ENCODE measurements at regions not wholly inside any gene's neighbourhood (a gene's known extent, or its start where the extent isn't known, plus 50 kb on each side); places are given as distances from the start of the nearest gene placed in this dataset.
"Not testable (repeated sequence)": the region's sequence is repeated elsewhere in the genome, so short reads cannot be mapped to it uniquely, and the experiment has no call there.

DNA sequence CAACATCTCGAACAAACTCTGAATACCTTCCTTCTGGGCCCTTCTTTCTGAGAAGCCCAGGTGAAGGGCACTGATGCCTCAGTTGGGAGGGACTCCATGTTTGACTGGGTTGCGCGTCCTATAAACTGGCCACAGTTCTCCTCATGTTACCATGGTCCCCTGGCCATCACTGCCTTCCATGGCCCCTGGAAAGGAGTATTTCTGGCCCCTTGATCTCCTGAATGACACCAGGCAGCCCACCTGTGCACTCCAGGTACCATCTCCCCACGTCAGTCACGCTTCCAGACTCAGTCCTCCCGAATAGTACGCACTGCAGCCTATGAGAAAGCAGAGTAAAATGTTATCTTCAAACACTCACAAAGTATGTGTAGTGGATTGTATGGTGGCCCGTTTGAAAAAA is 73.9 kb downstream of the ACKR3 start (continued):
- no peak for TF ChIP-seq POLR2AphosphoS5 (IDR thresholded peaks at IDR 0.05)
- no peak for TF ChIP-seq SMC3 (conservative IDR thresholded peaks at IDR 0.05; ENCODE audit: poor library complexity)

- peaks cover 11% of the 10 kb centered on the region for H3K9me3 ChIP-seq (ENCODE audit: low read length)
- no peaks in the 10 kb centered on the region for H3K79me2 ChIP-seq (replicated peaks; ENCODE audit: insufficient read depth, low read length)
- H2AFZ ChIP-seq (ENCODE audit: low read depth, low read length) = no peak overlapping the region
- H3K9me2 ChIP-seq (ENCODE audit: insufficient read depth, low read length) = no peaks in the 10 kb centered on the region
- no peak for TF ChIP-seq EZH2 (IDR thresholded peaks at IDR 0.05; ENCODE audit: borderline replicate concordance, insufficient read depth, low read length, poor library complexity, severe bottlenecking)
- H3K4me2 ChIP-seq (ENCODE audit: low read length) = no peak overlapping the region
- no peaks in the 10 kb centered on the region for H3K36me3 ChIP-seq (ENCODE audit: insufficient read depth, low read length)
- no peak overlapping the region for H3K4me3 ChIP-seq (ENCODE audit: low read length)
- no peak overlapping the region for H3K27ac ChIP-seq (ENCODE audit: low read length)
- no peaks in the 10 kb centered on the region for H3K27me3 ChIP-seq (ENCODE audit: insufficient read depth, low read depth, low read length)
- no peak overlapping the region for H3K9ac ChIP-seq (ENCODE audit: low read length)
- H4K20me1 ChIP-seq (ENCODE audit: insufficient read depth) = no peaks in the 10 kb centered on the region
- H3F3A ChIP-seq (ENCODE audit: insufficient read depth, low read length, poor library complexity, severe bottlenecking) = no peaks in the 10 kb centered on the region
These were observed 74.4 kb downstream of the ACKR3 start for GRCh38 chr2:236644067-236644466.

DNA sequence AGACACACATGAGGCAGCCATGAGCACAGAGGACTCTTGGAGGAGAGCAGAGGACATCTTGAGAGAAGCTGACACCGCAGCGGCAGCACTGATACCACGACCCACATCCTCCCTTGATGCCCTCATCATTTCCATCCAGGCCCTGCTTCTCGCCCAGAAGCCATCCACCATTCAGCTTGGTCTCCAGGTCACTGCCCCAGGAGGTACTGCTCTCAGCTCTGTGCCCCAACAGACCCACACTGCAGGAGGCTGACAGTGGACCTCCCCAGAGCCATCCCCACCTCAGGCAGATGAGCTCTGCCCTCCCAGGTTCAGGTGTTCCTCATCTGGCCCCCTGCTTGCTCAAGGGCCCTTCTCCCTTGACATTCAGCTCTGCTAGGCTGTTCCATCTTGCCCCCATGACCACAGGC is 74.9 kb downstream of the ACKR3 start:
- H3F3A ChIP-seq (ENCODE audit: insufficient read depth, low read length, poor library complexity, severe bottlenecking) = no peaks in the 10 kb centered on the region
- no peak overlapping the region for H3K4me2 ChIP-seq (ENCODE audit: low read length)
- H3K27me3 ChIP-seq (ENCODE audit: insufficient read depth, low read depth, low read length) = no peaks in the 10 kb centered on the region
- H3K27ac ChIP-seq (ENCODE audit: low read length) = no peak overlapping the region
- H3K4me3 ChIP-seq (ENCODE audit: low read length) = no peak overlapping the region
- H3K36me3 ChIP-seq (ENCODE audit: insufficient read depth, low read length) = no peaks in the 10 kb centered on the region
- peaks cover 11% of the 10 kb centered on the region for H3K9me3 ChIP-seq (ENCODE audit: low read length)
- TF ChIP-seq POLR2AphosphoS5 (IDR thresholded peaks at IDR 0.05) (no peak), RAD21 (conservative IDR thresholded peaks at IDR 0.05) (no peak), EP300 (conservative IDR thresholded peaks at IDR 0.05; ENCODE audit: poor library complexity, severe bottlenecking) (no peak), CTCF (IDR thresholded peaks at IDR 0.05; ENCODE audit: poor library complexity, severe bottlenecking) (no peak), REST (IDR thresholded peaks at IDR 0.05; ENCODE audit: borderline replicate concordance) (no peak), MXI1 (conservative IDR thresholded peaks at IDR 0.05; ENCODE audit: poor library complexity, severe bottlenecking) (no peak), TAF1 (IDR thresholded peaks at IDR 0.05; ENCODE audit: low read depth) (no peak), SMC3 (conservative IDR thresholded peaks at IDR 0.05; ENCODE audit: poor library complexity) (no peak), EZH2 (IDR thresholded peaks at IDR 0.05; ENCODE audit: borderline replicate concordance, insufficient read depth, low read length, poor library complexity, severe bottlenecking) (no peak)
- no peaks in the 10 kb centered on the region for H3K79me2 ChIP-seq (replicated peaks; ENCODE audit: insufficient read depth, low read length)
- no peaks in the 10 kb centered on the region for H4K20me1 ChIP-seq (ENCODE audit: insufficient read depth)
- no peak overlapping the region for H3K9ac ChIP-seq (ENCODE audit: low read length)
- H3K9me2 ChIP-seq (ENCODE audit: insufficient read depth, low read length) = no peaks in the 10 kb centered on the region
- no peak overlapping the region for H2AFZ ChIP-seq (ENCODE audit: low read depth, low read length)

GRCh38 chr2:236645141-236645540 is 75.5 kb downstream of the ACKR3 start:
- not testable (repeated sequence) for H3K27ac ChIP-seq (ENCODE audit: low read length); H3K9ac ChIP-seq (ENCODE audit: low read length); H3K4me3 ChIP-seq (ENCODE audit: low read length); H2AFZ ChIP-seq (ENCODE audit: low read depth, low read length); H3K4me2 ChIP-seq (ENCODE audit: low read length); H3F3A ChIP-seq (ENCODE audit: insufficient read depth, low read length, poor library complexity, severe bottlenecking); H4K20me1 ChIP-seq (ENCODE audit: insufficient read depth); H3K36me3 ChIP-seq (ENCODE audit: insufficient read depth, low read length); H3K79me2 ChIP-seq (replicated peaks; ENCODE audit: insufficient read depth, low read length); H3K9me2 ChIP-seq (ENCODE audit: insufficient read depth, low read length); H3K27me3 ChIP-seq (ENCODE audit: insufficient read depth, low read depth, low read length)
- peaks cover 11% of the 10 kb centered on the region for H3K9me3 ChIP-seq (ENCODE audit: low read length)

All from neural cell (in vitro differentiated cells).